Esophagus squamous epithelium (tissue), 5 donors: ENCODE measurements at regions not wholly inside any gene's neighbourhood (a gene's known extent, or its start where the extent isn't known, plus 50 kb on each side); places are given as distances from the start of the nearest gene placed in this dataset.

Experiments used
- DNase-seq: peaks from one replicate; lab custom pipeline; 2025; lab: John Stamatoyannopoulos, UW
- H3K27ac ChIP-seq, 4 donors: fragments of 200-600 bp; sonication (generic); one replicate each; pipeline ENCODE4 v1.5.1; 2016 to 2019; ENCODE audit warnings: mild to moderate bottlenecking in 1 of 4
- H3K27me3 ChIP-seq, 4 donors: fragments of 200-600 bp; sonication (generic); 1 replicate in 3 of 4; 2 replicates in 1 of 4; pipeline versions ENCODE4 v1.5.1 to v1.6.0; 2017 to 2021; ENCODE audit warnings: antibody characterized with exemption in 1 of 4
- H3K36me3 ChIP-seq, 3 donors: fragments of 200-600 bp; sonication (generic); one replicate each; pipeline ENCODE4 v1.5.1; 2016 to 2019
- H3K4me1 ChIP-seq, 3 donors: fragments of 200-600 bp; sonication (generic); one replicate each; pipeline ENCODE4 v1.5.1; 2017 to 2019
- H3K4me3 ChIP-seq, 4 donors: fragments of 200-600 bp; sonication (generic); 1 replicate in 3 of 4; 2 replicates in 1 of 4; pipeline ENCODE4 v1.5.1; 2016 to 2019; ENCODE audit warnings: mild to moderate bottlenecking in 2 of 4, moderate library complexity in 1 of 4
- H3K9me3 ChIP-seq, 3 donors: fragments of 200-600 bp; sonication (generic); one replicate each; pipeline ENCODE4 v1.5.1; 2016 to 2019
- CTCF ChIP-seq, 6 experiments: fragments of 450-650 bp in 4 of 6; fragments of 200-600 bp in 2 of 6; sonication (generic) in 2 of 6; IDR thresholded peaks; one replicate each; pipeline ENCODE4 v1.5.1; 2016 to 2019; ENCODE audit warnings: antibody characterized with exemption in 6 of 6, mild to moderate bottlenecking in 4 of 6, moderate library complexity in 4 of 6
- POLR2A ChIP-seq, 4 donors: fragments of 450-650 bp; IDR thresholded peaks; one replicate each; pipeline ENCODE4 v1.6.1; 2017; ENCODE audit warnings: antibody characterized with exemption in 4 of 4, mild to moderate bottlenecking in 4 of 4, moderate library complexity in 3 of 4
- WGBS, 2 donors: methylation state at CpG; one replicate each; pipeline ENCODE4 v1.1.5; 2018; 5-methylcytosine and 5-hydroxymethylcytosine counted together
- intact Hi-C: fragments of 100-400 bp; cut with DNase I; formaldehyde crosslinking; loops from one replicate; pipeline ENCODE4 v1.15.0; 2022
- donor health status: DM: yes; HTN: yes; CAD: no.

GRCh38 chr13:70612881-70613280 lies 504.6 kb upstream of the KLHL1 start:
- 77 to 85% methylated on average over 2 of the region's 2 CpGs for WGBS, 2 donors
- intact Hi-C loops: no loop called here

GRCh38 chr13:70604448-70604847 lies 496.2 kb upstream of the KLHL1 start:
- DNase-seq: no peak
- TF ChIP-seq POLR2A (IDR thresholded peaks at IDR 0.05): no peak
- TF ChIP-seq CTCF (IDR thresholded peaks at IDR 0.05): no peak
- Histone ChIP-seq H3K4me1 (no peaks in the 10 kb centered on the region), H3K4me3 (no peak overlapping the region), H3K9me3 (peaks cover 0 to 9% (median 0%) of the 10 kb centered on the region in 3 donors), H3K27me3 (no peaks in the 10 kb centered on the region), H3K27ac (no peak overlapping the region), H3K36me3 (no peaks in the 10 kb centered on the region)
- 18 to 49% methylated on average over 4 of the region's 4 CpGs for WGBS, 2 donors
- intact Hi-C loops: no loop called here

More at GRCh38 chr13:70612881-70613280, 504.6 kb upstream of the KLHL1 start:
- Histone ChIP-seq H3K4me1 (no peaks in the 10 kb centered on the region), H3K9me3 (no peaks in the 10 kb centered on the region), H3K4me3 (no peak overlapping the region), H3K36me3 (no peaks in the 10 kb centered on the region), H3K27ac (no peak overlapping the region), H3K27me3 (no peaks in the 10 kb centered on the region)
- DNase-seq: no peak
- no peak for TF ChIP-seq CTCF (IDR thresholded peaks at IDR 0.05)
- no peak for TF ChIP-seq POLR2A (IDR thresholded peaks at IDR 0.05)

- Histone ChIP-seq H3K4me3 (no peak overlapping the region), H3K27ac (no peak overlapping the region), H3K27me3 (no peaks in the 10 kb centered on the region), H3K36me3 (no peaks in the 10 kb centered on the region), H3K4me1 (no peaks in the 10 kb centered on the region), H3K9me3 (no peaks in the 10 kb centered on the region)
- 41 to 47% methylated on average over 3 of the region's 3 CpGs for WGBS, 2 donors
- intact Hi-C loops: no loop called here
- TF ChIP-seq CTCF (IDR thresholded peaks at IDR 0.05) (no peak), POLR2A (IDR thresholded peaks at IDR 0.05) (no peak)
- no peak for DNase-seq
Measured at GRCh38 chr13:70593716-70594115, 485.5 kb upstream of the KLHL1 start.

GRCh38 chr13:70585109-70585508 lies 476.9 kb upstream of the KLHL1 start:
- intact Hi-C loops: no loop called here
- H3K36me3 ChIP-seq: no peaks in the 10 kb centered on the region
- DNase-seq: no peak
- H3K4me3 ChIP-seq: no peak overlapping the region
- no peaks in the 10 kb centered on the region for H3K4me1 ChIP-seq
- TF ChIP-seq CTCF (IDR thresholded peaks at IDR 0.05): no peak
- TF ChIP-seq POLR2A (IDR thresholded peaks at IDR 0.05): no peak
- no peaks in the 10 kb centered on the region for H3K9me3 ChIP-seq
- no peak overlapping the region for H3K27ac ChIP-seq
- H3K27me3 ChIP-seq: no peaks in the 10 kb centered on the region
- WGBS, 2 donors: 83 to 86% methylated on average over 4 of the region's 4 CpGs

GRCh38 chr13:70580825-70581224 lies 472.6 kb upstream of the KLHL1 start:
- DNase-seq: no peak
- no peaks in the 10 kb centered on the region for H3K4me1 ChIP-seq
- no peaks in the 10 kb centered on the region for H3K36me3 ChIP-seq
- H3K27me3 ChIP-seq: no peaks in the 10 kb centered on the region
- no peak overlapping the region for H3K4me3 ChIP-seq
- no peak for TF ChIP-seq CTCF (IDR thresholded peaks at IDR 0.05)
- intact Hi-C loops: no loop called here
- no peak overlapping the region for H3K27ac ChIP-seq
- H3K9me3 ChIP-seq: no peaks in the 10 kb centered on the region
